IMR-90 (cell line): ENCODE measurements at regions not wholly inside any gene's neighbourhood (a gene's known extent, or its start where the extent isn't known, plus 50 kb on each side); places are given as distances from the start of the nearest gene placed in this dataset.

ENCODE experiments used
- ATAC-seq: fragments of 200-7000 bp; cut with Tn5 transposase; 2 replicates; pipeline ENCODE4 v1.9.1; 2020; ENCODE audit warnings: low read depth, mild to moderate bottlenecking, moderate library complexity
- BruUV-seq: library from RNA; stranded (reverse); fragments of 400-500 nt; replicated peaks from 2 replicates; lab custom pipeline; 2021; lab: Mats Ljungman, UMichigan
- CTCF ChIA-PET: fragments of 300-600 bp; formaldehyde crosslinking; extraction: SDS; loops from one replicate; lab custom pipeline; 2021; ENCODE audit warnings: antibody characterized with exemption; lab: Yijun Ruan, JAX
- POLR2A ChIA-PET: fragments of 300-600 bp; sonication (Branson Sonifier 250); formaldehyde crosslinking; loops from one replicate; lab custom pipeline; 2022; ENCODE audit warnings: antibody characterized with exemption; ENCODE audit not compliant: unreplicated experiment; lab: Charles Lee
- DNase-seq: peaks from one replicate; pipeline ENCODE4 v3.0.0; 2013
- H2AFZ ChIP-seq: replicated peaks from 2 replicates; pipeline ENCODE3; 2013; ENCODE audit warnings: low read length, mild to moderate bottlenecking; ENCODE audit not compliant: poor library complexity
- H2AK5ac ChIP-seq: 2 replicates; pipeline ENCODE4 v1.6.1; 2013; ENCODE audit warnings: low read depth, low read length, inconsistent platforms
- H2AK9ac ChIP-seq: replicated peaks from 2 replicates; pipeline ENCODE3; 2013; ENCODE audit warnings: mild to moderate bottlenecking, low read depth, low read length, moderate library complexity; ENCODE audit not compliant: poor library complexity
- H2BK120ac ChIP-seq: 2 replicates; pipeline ENCODE4 v1.6.1; 2013; ENCODE audit warnings: low read depth, low read length, inconsistent platforms
- H2BK15ac ChIP-seq: 3 replicates; pipeline ENCODE4 v1.6.1; 2013; ENCODE audit warnings: low read depth, low read length, inconsistent platforms
- H2BK20ac ChIP-seq: 2 replicates; pipeline ENCODE4 v1.6.1; 2013; ENCODE audit warnings: low read depth, mild to moderate bottlenecking, inconsistent platforms, low read length, moderate library complexity
- H2BK5ac ChIP-seq: 2 replicates; pipeline ENCODE4 v1.6.1; 2013; ENCODE audit warnings: mild to moderate bottlenecking, low read depth, low read length, inconsistent platforms; ENCODE audit not compliant: poor library complexity, severe bottlenecking
- H3K14ac ChIP-seq: replicated peaks from 2 replicates; pipeline ENCODE4 v1.6.1; 2013; ENCODE audit warnings: low read depth, low read length, inconsistent platforms
- H3K18ac ChIP-seq: 2 replicates; pipeline ENCODE4 v1.6.1; 2013; ENCODE audit warnings: low read depth, low read length, control low read depth
- H3K23ac ChIP-seq: 2 replicates; pipeline ENCODE4 v1.6.1; 2013; ENCODE audit warnings: low read depth, low read length, inconsistent platforms
- H3K27ac ChIP-seq: 2 replicates; pipeline ENCODE4 v1.5.1; 2013; ENCODE audit warnings: mild to moderate bottlenecking, control low read depth, low read length; ENCODE audit not compliant: insufficient read depth
- H3K27me3 ChIP-seq: 2 replicates; pipeline ENCODE4 v1.6.1; 2013; ENCODE audit warnings: low read length; ENCODE audit not compliant: control insufficient read depth, insufficient read depth
- H3K36me3 ChIP-seq: 2 replicates; pipeline ENCODE4 v1.6.1; 2013; ENCODE audit warnings: low read length, mixed read lengths; ENCODE audit not compliant: control insufficient read depth, insufficient read depth
- H3K4ac ChIP-seq: 2 replicates; pipeline ENCODE4 v1.6.1; 2013; ENCODE audit warnings: low read depth, low read length, inconsistent platforms
- H3K4me1 ChIP-seq: 2 replicates; pipeline ENCODE4 v1.6.1; 2013; ENCODE audit warnings: low read length, mixed read lengths; ENCODE audit not compliant: control insufficient read depth, insufficient read depth
- H3K4me2 ChIP-seq: 2 replicates; pipeline ENCODE4 v1.6.1; 2013; ENCODE audit warnings: low read depth, mild to moderate bottlenecking, control low read depth, low read length, moderate library complexity
- H3K4me3 ChIP-seq: 2 replicates; pipeline ENCODE4 v1.5.1; 2013; ENCODE audit warnings: low read depth, mild to moderate bottlenecking, control low read depth, low read length, moderate library complexity; ENCODE audit not compliant: insufficient read depth
- H3K56ac ChIP-seq: 2 replicates; pipeline ENCODE4 v1.6.1; 2013; ENCODE audit warnings: low read length, inconsistent platforms; ENCODE audit not compliant: insufficient read depth; ENCODE audit errors: extremely low read depth
- H3K79me1 ChIP-seq, 2 experiments: 2 replicates each; pipeline ENCODE4 v1.6.1; 2013; ENCODE audit warnings: low read length in 2 of 2, inconsistent platforms in 1 of 2, low read depth in 1 of 2
- H3K9ac ChIP-seq: 2 replicates; pipeline ENCODE4 v1.6.1; 2013; ENCODE audit warnings: low read depth, low read length, control low read depth
- H3K9me1 ChIP-seq: 2 replicates; pipeline ENCODE4 v1.6.1; 2013; ENCODE audit warnings: low read length, inconsistent platforms; ENCODE audit not compliant: insufficient read depth
- H3K9me3 ChIP-seq: 2 replicates; pipeline ENCODE4 v1.6.1; 2013; ENCODE audit warnings: low read length; ENCODE audit not compliant: control insufficient read depth, insufficient read depth
- H4K20me1 ChIP-seq: 2 replicates; pipeline ENCODE4 v1.6.1; 2013; ENCODE audit warnings: low read length, inconsistent platforms; ENCODE audit not compliant: insufficient read depth
- H4K5ac ChIP-seq: 2 replicates; pipeline ENCODE4 v1.6.1; 2013; ENCODE audit warnings: mild to moderate bottlenecking, low read depth, low read length, control low read depth
- H4K8ac ChIP-seq, 2 experiments: 2 replicates each; pipeline ENCODE4 v1.6.1; 2013; ENCODE audit warnings: low read depth in 2 of 2, low read length in 2 of 2, control low read depth in 1 of 2, inconsistent platforms in 1 of 2
- H4K91ac ChIP-seq: 2 replicates; pipeline ENCODE4 v1.6.1; 2013; ENCODE audit warnings: low read depth, low read length, inconsistent platforms; ENCODE audit not compliant: insufficient read depth
- BHLHE40 ChIP-seq: fragments of 150-350 bp; IDR thresholded peaks from 2 replicates; pipeline ENCODE4 v1.6.1; 2016; ENCODE audit warnings: mild to moderate bottlenecking, low read depth, low read length
- CEBPB ChIP-seq: IDR thresholded peaks from 2 replicates; pipeline ENCODE4 v1.6.1; 2012; ENCODE audit warnings: low read depth, low read length, improper control_type of control experiment
- CHD1 ChIP-seq: IDR thresholded peaks from 2 replicates; pipeline ENCODE4 v1.6.1; 2012; ENCODE audit warnings: low read depth, low read length, improper control_type of control experiment
- FOS ChIP-seq: fragments of 150-350 bp; IDR thresholded peaks from 2 replicates; pipeline ENCODE4 v1.6.1; 2016; ENCODE audit warnings: low read depth, low read length
- MAFK ChIP-seq: IDR thresholded peaks from 2 replicates; pipeline ENCODE4 v1.6.1; 2012; ENCODE audit warnings: low read depth, low read length, improper control_type of control experiment
- MAZ ChIP-seq: IDR thresholded peaks from 2 replicates; pipeline ENCODE4 v1.6.1; 2012; ENCODE audit warnings: low read depth, mild to moderate bottlenecking, low read length, improper control_type of control experiment, moderate library complexity, borderline replicate concordance
- MXI1 ChIP-seq: IDR thresholded peaks from 2 replicates; pipeline ENCODE4 v1.6.1; 2012; ENCODE audit warnings: low read depth, mild to moderate bottlenecking, low read length, moderate library complexity, borderline replicate concordance
- NFE2L2 ChIP-seq: fragments of 150-350 bp; IDR thresholded peaks from 2 replicates; pipeline ENCODE4 v1.6.1; 2016; ENCODE audit warnings: low read depth, mild to moderate bottlenecking, low read length
- POLR2A ChIP-seq: IDR thresholded peaks from 2 replicates; pipeline ENCODE4 v1.6.1; 2012; ENCODE audit warnings: mild to moderate bottlenecking, low read depth, low read length
- RAD21 ChIP-seq: IDR thresholded peaks from 2 replicates; pipeline ENCODE4 v1.6.1; 2012; ENCODE audit warnings: low read length, improper control_type of control experiment
- RCOR1 ChIP-seq: IDR thresholded peaks from 2 replicates; pipeline ENCODE4 v1.6.1; 2012; ENCODE audit warnings: mild to moderate bottlenecking, low read length, improper control_type of control experiment; ENCODE audit not compliant: insufficient replicate concordance
- RFX5 ChIP-seq: IDR thresholded peaks from 2 replicates; pipeline ENCODE4 v1.8.0; 2012; ENCODE audit warnings: low read depth, mild to moderate bottlenecking, low read length, moderate library complexity
- SMC3 ChIP-seq: fragments of 150-350 bp; IDR thresholded peaks from 2 replicates; pipeline ENCODE4 v1.6.1; 2016; ENCODE audit warnings: low read depth, mild to moderate bottlenecking, antibody characterized with exemption, low read length, moderate library complexity
- WGBS, 2 experiments: methylation state at CpG; one replicate each; pipeline versions ENCODE4 v1.1.5 to v1.1.7; 2013; ENCODE audit warnings: missing lambda C conversion rate in 2 of 2; ENCODE audit not compliant: insufficient read length in 1 of 2; ENCODE audit errors: extremely low coverage in 2 of 2; 5-methylcytosine and 5-hydroxymethylcytosine counted together
- dilution Hi-C: fragments of 300-500 bp; cut with HindIII; formaldehyde crosslinking; loops from one replicate; pipeline ENCODE4 v1.14.3; 2018; ENCODE audit warnings: low sequenced_read_pairs; ENCODE audit not compliant: unreplicated experiment
- in situ Hi-C: fragments of 300-500 bp; cut with MboI; formaldehyde crosslinking; loops from 3 replicates; pipeline ENCODE4 v1.14.3; 2019; ENCODE audit warnings: low sequenced_read_pairs, inconsistent platforms, mixed read lengths
- intact Hi-C: fragments of 100-400 bp; cut with micrococcal nuclease; formaldehyde crosslinking; loops from 2 replicates; pipeline ENCODE4 v1.10.0; 2022
- TF ChIP-seq, protein P1 (sequence below): conservative IDR thresholded peaks from 2 replicates; pipeline ENCODE4 v1.5.1; 2012; ENCODE audit warnings: mild to moderate bottlenecking, low read depth, low read length, improper control_type of control experiment
- TF ChIP-seq, protein P2 (sequence below): fragments of 150-350 bp; IDR thresholded peaks from 2 replicates; pipeline ENCODE4 v1.6.1; 2017; ENCODE audit warnings: mild to moderate bottlenecking, antibody characterized with exemption, low read length, low read depth
- TF ChIP-seq, protein P3 (sequence below): fragments of 150-350 bp; IDR thresholded peaks from 2 replicates; pipeline ENCODE4 v1.6.1; 2016; ENCODE audit warnings: low read depth, mild to moderate bottlenecking, low read length, moderate library complexity, borderline replicate concordance

DNA sequence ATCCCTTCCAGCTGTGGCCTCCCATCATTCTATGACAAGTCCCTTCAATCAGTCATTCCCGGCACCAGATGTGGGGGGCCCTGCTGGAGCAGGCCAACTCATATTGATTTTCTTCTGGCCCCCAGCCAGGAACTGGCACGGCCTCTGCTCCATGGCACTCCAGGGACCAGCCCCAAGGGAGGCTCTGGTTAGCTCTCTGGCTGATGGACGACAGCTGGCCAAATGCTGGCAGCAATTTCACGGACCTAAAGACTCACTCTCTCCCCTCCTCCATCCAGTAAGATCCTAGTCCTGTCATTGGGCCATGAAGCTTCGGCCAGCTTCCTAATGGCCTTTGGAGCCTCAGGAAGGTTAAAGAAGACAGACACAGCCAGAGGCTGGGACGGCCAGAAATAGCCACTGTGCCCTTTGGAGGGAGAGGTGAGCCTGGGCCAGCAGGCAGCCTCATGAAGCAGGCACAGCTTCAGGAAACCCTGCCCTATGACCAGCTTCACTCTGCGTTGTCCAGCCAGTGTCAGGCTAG, 131.0 kb downstream of the MEX3B start:
- no peak overlapping the region for H3K14ac ChIP-seq
- H3K79me1 ChIP-seq = no peaks in the 10 kb centered on the region
- H3K27ac ChIP-seq = no peak overlapping the region
- no peak overlapping the region for H4K5ac ChIP-seq
- no peak overlapping the region for H2BK15ac ChIP-seq
- no peak overlapping the region for H2BK120ac ChIP-seq
- no peaks in the 10 kb centered on the region for H3K27me3 ChIP-seq
- intact Hi-C loops (no loop called here), in situ Hi-C loops (no loop called here), dilution Hi-C loops (no loop called here)
- H4K91ac ChIP-seq = no peak overlapping the region
- no peak overlapping the region for H3K18ac ChIP-seq
- no peak overlapping the region for H4K8ac ChIP-seq
- no peak overlapping the region for H2BK5ac ChIP-seq
- TF ChIP-seq, protein P1, sequence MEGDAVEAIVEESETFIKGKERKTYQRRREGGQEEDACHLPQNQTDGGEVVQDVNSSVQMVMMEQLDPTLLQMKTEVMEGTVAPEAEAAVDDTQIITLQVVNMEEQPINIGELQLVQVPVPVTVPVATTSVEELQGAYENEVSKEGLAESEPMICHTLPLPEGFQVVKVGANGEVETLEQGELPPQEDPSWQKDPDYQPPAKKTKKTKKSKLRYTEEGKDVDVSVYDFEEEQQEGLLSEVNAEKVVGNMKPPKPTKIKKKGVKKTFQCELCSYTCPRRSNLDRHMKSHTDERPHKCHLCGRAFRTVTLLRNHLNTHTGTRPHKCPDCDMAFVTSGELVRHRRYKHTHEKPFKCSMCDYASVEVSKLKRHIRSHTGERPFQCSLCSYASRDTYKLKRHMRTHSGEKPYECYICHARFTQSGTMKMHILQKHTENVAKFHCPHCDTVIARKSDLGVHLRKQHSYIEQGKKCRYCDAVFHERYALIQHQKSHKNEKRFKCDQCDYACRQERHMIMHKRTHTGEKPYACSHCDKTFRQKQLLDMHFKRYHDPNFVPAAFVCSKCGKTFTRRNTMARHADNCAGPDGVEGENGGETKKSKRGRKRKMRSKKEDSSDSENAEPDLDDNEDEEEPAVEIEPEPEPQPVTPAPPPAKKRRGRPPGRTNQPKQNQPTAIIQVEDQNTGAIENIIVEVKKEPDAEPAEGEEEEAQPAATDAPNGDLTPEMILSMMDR = no peak
- TF ChIP-seq CHD1 (no peak), NFE2L2 (no peak), FOS (no peak), BHLHE40 (no peak), RCOR1 (no peak), MAZ (no peak), CEBPB (no peak), RFX5 (no peak), MXI1 (no peak), SMC3 (no peak), POLR2A (no peak), RAD21 (no peak), MAFK (no peak)
- TF ChIP-seq, protein P2, sequence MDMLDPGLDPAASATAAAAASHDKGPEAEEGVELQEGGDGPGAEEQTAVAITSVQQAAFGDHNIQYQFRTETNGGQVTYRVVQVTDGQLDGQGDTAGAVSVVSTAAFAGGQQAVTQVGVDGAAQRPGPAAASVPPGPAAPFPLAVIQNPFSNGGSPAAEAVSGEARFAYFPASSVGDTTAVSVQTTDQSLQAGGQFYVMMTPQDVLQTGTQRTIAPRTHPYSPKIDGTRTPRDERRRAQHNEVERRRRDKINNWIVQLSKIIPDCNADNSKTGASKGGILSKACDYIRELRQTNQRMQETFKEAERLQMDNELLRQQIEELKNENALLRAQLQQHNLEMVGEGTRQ = no peak
- TF ChIP-seq, protein P3, sequence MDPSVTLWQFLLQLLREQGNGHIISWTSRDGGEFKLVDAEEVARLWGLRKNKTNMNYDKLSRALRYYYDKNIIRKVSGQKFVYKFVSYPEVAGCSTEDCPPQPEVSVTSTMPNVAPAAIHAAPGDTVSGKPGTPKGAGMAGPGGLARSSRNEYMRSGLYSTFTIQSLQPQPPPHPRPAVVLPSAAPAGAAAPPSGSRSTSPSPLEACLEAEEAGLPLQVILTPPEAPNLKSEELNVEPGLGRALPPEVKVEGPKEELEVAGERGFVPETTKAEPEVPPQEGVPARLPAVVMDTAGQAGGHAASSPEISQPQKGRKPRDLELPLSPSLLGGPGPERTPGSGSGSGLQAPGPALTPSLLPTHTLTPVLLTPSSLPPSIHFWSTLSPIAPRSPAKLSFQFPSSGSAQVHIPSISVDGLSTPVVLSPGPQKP = no peak
- DNase-seq (no peak), ATAC-seq (no peak)
- H3K23ac ChIP-seq = no peak overlapping the region
- H3K56ac ChIP-seq = no peak overlapping the region
- peaks cover 14% of the 10 kb centered on the region for H3K4me1 ChIP-seq
- no peaks in the 10 kb centered on the region for H4K20me1 ChIP-seq
- 60% methylated on average over 1 of the region's 7 CpGs; no CpG with 5 or more reads in 1 of the 2 experiments for WGBS, 2 experiments
- H3K36me3 ChIP-seq = no peaks in the 10 kb centered on the region
- H3K4me3 ChIP-seq = no peak overlapping the region
- H3K9me1 ChIP-seq = peaks cover 7% of the 10 kb centered on the region; the same call in 1 of the 2 replicates
- no peak overlapping the region for H2BK20ac ChIP-seq
- ChIA-PET POLR2A (no interaction called here), CTCF (no interaction called here)
- H3K4me2 ChIP-seq = no peak overlapping the region
- peak overlapping the region; percentile 6; the same call in 1 of the 2 replicates for H2AK5ac ChIP-seq
- H3K4ac ChIP-seq = no peak overlapping the region
- peak overlapping the region; percentile 21 for H2AK9ac ChIP-seq
- no peak overlapping the region for H3K9ac ChIP-seq
- H2AFZ ChIP-seq = peak overlapping the region; percentile 44
- no TSS peak for BruUV-seq
- H3K9me3 ChIP-seq = peaks cover 7% of the 10 kb centered on the region
